DOHH2 (cell line): ENCODE measurements at regions not wholly inside any gene's neighbourhood (a gene's known extent, or its start where the extent isn't known, plus 50 kb on each side); places are given as distances from the start of the nearest gene placed in this dataset.
"Not testable (repeated sequence)": the region's sequence is repeated elsewhere in the genome, so short reads cannot be mapped to it uniquely, and the experiment has no call there.

Source experiments
- H3F3A ChIP-seq: fragments of 200-600 bp; sonication (generic), shearing (Covaris generic); 2 replicates; pipeline ENCODE4 v1.6.0; 2016; ENCODE audit warnings: antibody characterized with exemption, mild to moderate bottlenecking; ENCODE audit not compliant: control insufficient read depth, insufficient read depth
- H3K27ac ChIP-seq: fragments of 200-600 bp; sonication (generic); 2 replicates; pipeline ENCODE4 v1.5.1; 2014; ENCODE audit warnings: low read depth, mild to moderate bottlenecking, low read length, moderate library complexity
- H3K27me3 ChIP-seq: fragments of 200-600 bp; sonication (generic); 2 replicates; pipeline ENCODE4 v1.6.1; 2014; ENCODE audit warnings: mild to moderate bottlenecking, low read length, mixed read lengths; ENCODE audit not compliant: control insufficient read depth
- H3K36me3 ChIP-seq: fragments of 200-600 bp; sonication (generic); 2 replicates; pipeline ENCODE4 v1.6.1; 2014; ENCODE audit warnings: mild to moderate bottlenecking, low read length, moderate library complexity, mixed read lengths; ENCODE audit not compliant: control insufficient read depth
- H3K4me1 ChIP-seq: fragments of 200-600 bp; sonication (generic); 2 replicates; pipeline ENCODE4 v1.6.1; 2014; ENCODE audit warnings: mild to moderate bottlenecking, low read length, mixed read lengths; ENCODE audit not compliant: control insufficient read depth
- H3K4me2 ChIP-seq: fragments of 200-600 bp; sonication (generic); 2 replicates; pipeline ENCODE4 v1.6.0; 2014; ENCODE audit warnings: mild to moderate bottlenecking, low read length, moderate library complexity
- H3K4me3 ChIP-seq: fragments of 200-600 bp; sonication (generic); 2 replicates; pipeline ENCODE4 v1.5.1; 2014; ENCODE audit warnings: mild to moderate bottlenecking, low read length, mixed read lengths
- H3K79me2 ChIP-seq: fragments of 200-600 bp; sonication (generic); 2 replicates; pipeline ENCODE4 v1.6.1; 2014; ENCODE audit warnings: mild to moderate bottlenecking, low read length, mixed read lengths; ENCODE audit not compliant: control insufficient read depth
- H3K9me2 ChIP-seq: fragments of 200-600 bp; sonication (generic); replicated peaks from 2 replicates; pipeline ENCODE4 v1.6.1; 2014; ENCODE audit warnings: mild to moderate bottlenecking, low read length, mixed read lengths; ENCODE audit not compliant: control insufficient read depth
- H3K9me3 ChIP-seq: fragments of 200-600 bp; sonication (generic); 2 replicates; pipeline ENCODE4 v1.6.1; 2014; ENCODE audit warnings: antibody characterized with exemption, low read length, mixed read lengths; ENCODE audit not compliant: control insufficient read depth, insufficient read depth
- H4K20me1 ChIP-seq: fragments of 200-600 bp; sonication (generic); 2 replicates; pipeline ENCODE4 v1.6.0; 2014; ENCODE audit warnings: low read depth, mild to moderate bottlenecking, antibody characterized with exemption, low read length, moderate library complexity; ENCODE audit not compliant: control insufficient read depth, insufficient read depth
- EZH2phosphoT487 ChIP-seq: fragments of 200-600 bp; sonication (generic); IDR thresholded peaks from 2 replicates; pipeline ENCODE4 v1.6.1; 2017; ENCODE audit warnings: borderline replicate concordance, mild to moderate bottlenecking, antibody characterized with exemption, low read length, moderate library complexity, mixed read lengths
- TF ChIP-seq, protein P1 (sequence below): fragments of 200-600 bp; sonication (generic); IDR thresholded peaks from one replicate; pipeline ENCODE4 v1.5.1; 2014; ENCODE audit warnings: antibody characterized with exemption, mild to moderate bottlenecking, low read depth, low read length; ENCODE audit not compliant: poor library complexity, severe bottlenecking

DNA sequence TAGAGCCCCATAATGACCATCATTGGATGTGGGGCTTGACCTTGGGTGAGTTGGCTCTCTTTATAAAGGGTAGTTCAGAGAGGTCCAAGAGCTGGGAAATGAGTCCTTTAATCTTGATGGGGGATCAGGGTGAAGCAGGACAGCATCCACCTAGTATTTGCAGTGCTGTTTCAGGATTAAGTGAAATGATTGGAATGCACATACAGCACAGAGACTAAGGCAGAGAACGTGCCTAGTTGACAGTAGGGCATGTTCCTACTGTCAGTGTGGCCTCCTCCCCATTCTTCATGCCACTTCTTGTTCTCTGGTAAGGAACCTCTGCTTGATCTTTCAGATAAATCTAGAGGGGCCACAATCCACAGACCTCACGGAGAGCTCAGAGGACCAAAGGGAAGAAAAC lies 78.9 kb downstream of the TRIM43 start:
- no peaks in the 10 kb centered on the region for H3K9me2 ChIP-seq
- no peak overlapping the region for H3K4me2 ChIP-seq
- H3K27ac ChIP-seq: no peak overlapping the region
- no peaks in the 10 kb centered on the region for H3K79me2 ChIP-seq
- H3K9me3 ChIP-seq: no peaks in the 10 kb centered on the region
- H3K36me3 ChIP-seq: no peaks in the 10 kb centered on the region
- H3F3A ChIP-seq: no peaks in the 10 kb centered on the region
- H3K4me3 ChIP-seq: no peak overlapping the region
- no peaks in the 10 kb centered on the region for H3K4me1 ChIP-seq
- no peaks in the 10 kb centered on the region for H4K20me1 ChIP-seq
- TF ChIP-seq, protein P1, sequence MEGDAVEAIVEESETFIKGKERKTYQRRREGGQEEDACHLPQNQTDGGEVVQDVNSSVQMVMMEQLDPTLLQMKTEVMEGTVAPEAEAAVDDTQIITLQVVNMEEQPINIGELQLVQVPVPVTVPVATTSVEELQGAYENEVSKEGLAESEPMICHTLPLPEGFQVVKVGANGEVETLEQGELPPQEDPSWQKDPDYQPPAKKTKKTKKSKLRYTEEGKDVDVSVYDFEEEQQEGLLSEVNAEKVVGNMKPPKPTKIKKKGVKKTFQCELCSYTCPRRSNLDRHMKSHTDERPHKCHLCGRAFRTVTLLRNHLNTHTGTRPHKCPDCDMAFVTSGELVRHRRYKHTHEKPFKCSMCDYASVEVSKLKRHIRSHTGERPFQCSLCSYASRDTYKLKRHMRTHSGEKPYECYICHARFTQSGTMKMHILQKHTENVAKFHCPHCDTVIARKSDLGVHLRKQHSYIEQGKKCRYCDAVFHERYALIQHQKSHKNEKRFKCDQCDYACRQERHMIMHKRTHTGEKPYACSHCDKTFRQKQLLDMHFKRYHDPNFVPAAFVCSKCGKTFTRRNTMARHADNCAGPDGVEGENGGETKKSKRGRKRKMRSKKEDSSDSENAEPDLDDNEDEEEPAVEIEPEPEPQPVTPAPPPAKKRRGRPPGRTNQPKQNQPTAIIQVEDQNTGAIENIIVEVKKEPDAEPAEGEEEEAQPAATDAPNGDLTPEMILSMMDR: no peak
- no peak for TF ChIP-seq EZH2phosphoT487
- no peaks in the 10 kb centered on the region for H3K27me3 ChIP-seq

DNA sequence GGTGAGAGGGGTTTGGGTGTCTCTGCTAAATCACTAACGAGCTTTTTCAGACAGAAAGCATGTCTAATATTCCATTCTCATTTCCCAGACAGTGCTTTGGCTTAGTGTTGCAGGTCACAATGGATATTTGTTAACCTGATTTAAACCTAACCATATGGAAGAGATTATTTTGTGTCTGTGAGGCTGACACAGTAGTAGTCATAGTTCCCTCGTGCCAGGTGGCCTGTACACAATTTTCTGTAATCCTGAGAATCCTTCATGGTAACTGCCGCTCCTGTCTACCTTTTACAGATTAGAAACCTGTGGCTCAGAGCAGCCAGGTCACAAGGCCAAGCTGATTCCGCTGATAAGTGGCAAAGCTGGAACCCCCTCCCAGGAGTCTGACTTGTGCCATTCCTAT lies 79.4 kb downstream of the TRIM43 start:
- not testable (repeated sequence) for H3K9me2 ChIP-seq, H3K36me3 ChIP-seq, H3K4me2 ChIP-seq, H3F3A ChIP-seq, H3K4me3 ChIP-seq, H3K27ac ChIP-seq, H3K27me3 ChIP-seq, H3K4me1 ChIP-seq, H3K9me3 ChIP-seq, H4K20me1 ChIP-seq, H3K79me2 ChIP-seq

DNA sequence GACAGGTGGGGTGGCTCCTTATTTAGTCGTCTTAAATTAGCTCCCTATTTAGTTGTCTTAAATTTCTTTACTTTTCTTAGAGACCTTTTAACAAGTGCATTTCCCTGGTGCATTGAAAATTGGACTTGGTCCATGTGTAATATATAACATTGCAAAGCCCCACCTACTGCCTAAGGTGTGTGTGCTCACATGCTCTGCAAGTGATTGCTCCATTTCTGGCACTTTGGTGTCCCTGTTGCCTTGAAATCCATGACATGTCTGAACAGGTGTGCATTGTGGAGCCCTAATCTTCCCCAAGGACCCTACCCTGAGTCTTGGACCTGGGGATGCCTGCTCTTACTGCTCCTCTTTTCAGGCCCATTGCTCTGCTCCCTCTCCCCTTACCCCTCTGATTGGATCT lies 80.2 kb downstream of the TRIM43 start:
- H3K9me3 ChIP-seq, H4K20me1 ChIP-seq, H3K27me3 ChIP-seq, H3K36me3 ChIP-seq, H3K27ac ChIP-seq, H3K9me2 ChIP-seq, H3K4me1 ChIP-seq, H3K4me3 ChIP-seq, H3K4me2 ChIP-seq, H3K79me2 ChIP-seq, H3F3A ChIP-seq: not testable (repeated sequence)

DNA sequence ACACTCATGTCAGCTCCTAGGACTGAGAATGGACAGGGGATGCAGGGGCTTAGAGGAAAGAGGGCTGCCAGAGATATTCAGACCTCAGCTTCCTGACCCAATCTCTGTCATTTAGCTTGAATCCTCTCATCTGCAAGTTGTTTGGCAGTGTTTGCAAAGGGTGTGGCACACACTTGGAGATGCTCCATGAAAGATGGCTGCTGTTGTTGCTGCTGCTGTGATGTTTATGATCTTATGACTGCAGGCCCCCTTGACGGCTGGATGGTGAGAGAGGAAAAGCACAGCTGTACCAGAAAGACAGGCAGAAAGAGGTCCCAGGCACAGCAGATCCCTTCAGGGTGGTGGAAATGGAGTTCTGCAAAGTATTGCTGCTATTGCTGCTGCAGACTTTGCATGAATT lies 80.7 kb downstream of the TRIM43 start:
- not testable (repeated sequence) for H3K9me2 ChIP-seq, H3K4me1 ChIP-seq, H3K79me2 ChIP-seq, H3K4me3 ChIP-seq, H3K36me3 ChIP-seq, H3F3A ChIP-seq, H4K20me1 ChIP-seq, H3K27me3 ChIP-seq, H3K4me2 ChIP-seq, H3K27ac ChIP-seq, H3K9me3 ChIP-seq

DNA sequence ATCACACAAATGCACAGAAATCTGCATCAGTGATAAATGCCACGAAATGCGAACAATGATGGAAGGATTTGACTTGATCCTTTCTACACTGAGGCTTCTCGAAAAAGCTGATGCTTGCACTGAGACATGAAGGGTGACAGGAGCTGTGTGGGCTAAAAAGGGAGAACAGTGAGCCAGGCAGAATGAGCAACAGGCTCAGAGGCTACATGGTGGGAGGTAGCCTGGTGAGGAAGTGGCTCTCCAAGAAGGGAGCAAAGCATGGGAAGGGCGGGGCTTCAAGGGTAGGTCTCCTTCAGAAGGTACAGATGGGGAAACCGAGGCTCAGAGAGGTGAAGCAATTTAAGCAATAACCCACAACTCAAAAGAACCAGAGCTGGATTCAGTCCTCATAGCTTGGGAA lies 82.4 kb downstream of the TRIM43 start:
- TF ChIP-seq, protein P1: no peak
- no peak for TF ChIP-seq EZH2phosphoT487
- Histone ChIP-seq H4K20me1 (no peaks in the 10 kb centered on the region), H3F3A (no peaks in the 10 kb centered on the region), H3K9me3 (no peaks in the 10 kb centered on the region), H3K4me2 (no peak overlapping the region), H3K4me3 (no peak overlapping the region), H3K9me2 (no peaks in the 10 kb centered on the region), H3K36me3 (no peaks in the 10 kb centered on the region), H3K27me3 (no peaks in the 10 kb centered on the region), H3K27ac (no peak overlapping the region), H3K79me2 (no peaks in the 10 kb centered on the region), H3K4me1 (no peaks in the 10 kb centered on the region)

DNA sequence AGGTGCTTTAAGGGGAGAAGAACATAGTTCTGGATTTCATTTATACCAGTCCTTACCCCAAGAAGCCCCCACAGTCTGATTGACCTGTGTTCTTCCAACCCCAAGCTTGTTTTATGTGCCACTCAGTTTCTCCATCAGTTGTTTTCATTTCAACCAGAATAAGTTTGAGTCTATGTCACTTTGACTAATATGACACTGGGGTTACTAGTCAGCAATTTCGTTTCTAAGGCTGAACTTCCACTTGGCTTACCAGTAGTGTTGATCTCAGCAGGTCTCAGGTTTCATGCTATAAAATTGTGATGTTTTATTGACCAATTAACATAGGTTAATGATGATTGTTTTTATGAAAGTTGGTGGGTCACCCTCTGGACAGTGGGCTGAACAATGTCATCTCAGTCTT lies 84.8 kb downstream of the TRIM43 start:
- H4K20me1 ChIP-seq, H3K36me3 ChIP-seq, H3K4me1 ChIP-seq, H3K4me3 ChIP-seq, H3K9me2 ChIP-seq, H3F3A ChIP-seq, H3K4me2 ChIP-seq, H3K9me3 ChIP-seq, H3K27ac ChIP-seq, H3K79me2 ChIP-seq, H3K27me3 ChIP-seq: not testable (repeated sequence)
